Brain microvascular endothelial cell (primary cell): ENCODE measurements at regions not wholly inside any gene's neighbourhood (a gene's known extent, or its start where the extent isn't known, plus 50 kb on each side); places are given as distances from the start of the nearest gene placed in this dataset.
"Not testable (repeated sequence)": the region's sequence is repeated elsewhere in the genome, so short reads cannot be mapped to it uniquely, and the experiment has no call there.

ENCODE experiments used
- DNase-seq: peaks from one replicate; pipeline ENCODE4 v3.0.0-alpha.2; 2020
- H3K27ac ChIP-seq: fragments of 250-450 bp; sonication (Bioruptor Pico); 2 replicates; pipeline ENCODE4 v1.5.1; 2020; ENCODE audit warnings: mild to moderate bottlenecking, moderate library complexity
- H3K27me3 ChIP-seq: fragments of 250-450 bp; sonication (Bioruptor Pico); replicated peaks from 2 replicates; pipeline ENCODE4 v1.5.1; 2020; ENCODE audit warnings: mild to moderate bottlenecking
- H3K36me3 ChIP-seq: fragments of 250-450 bp; sonication (Bioruptor Pico); replicated peaks from 2 replicates; pipeline ENCODE4 v1.5.1; 2020; ENCODE audit warnings: mild to moderate bottlenecking
- H3K4me3 ChIP-seq: 2 replicates; pipeline ENCODE4 v1.5.1; 2011; ENCODE audit warnings: low read depth, mild to moderate bottlenecking, control low read depth, low read length, moderate library complexity
- CTCF ChIP-seq: IDR thresholded peaks from 2 replicates; pipeline ENCODE4 v1.5.1; 2011; ENCODE audit warnings: low read depth, mild to moderate bottlenecking, moderate library complexity, low read length, control low read depth, inconsistent platforms; ENCODE audit errors: missing control alignments
- in situ Hi-C: cut with HindIII; loops from 2 replicates; pipeline ENCODE4 v1.10.0; 2017; ENCODE audit warnings: low sequenced_read_pairs, low pct_ligation_motif_present

DNA sequence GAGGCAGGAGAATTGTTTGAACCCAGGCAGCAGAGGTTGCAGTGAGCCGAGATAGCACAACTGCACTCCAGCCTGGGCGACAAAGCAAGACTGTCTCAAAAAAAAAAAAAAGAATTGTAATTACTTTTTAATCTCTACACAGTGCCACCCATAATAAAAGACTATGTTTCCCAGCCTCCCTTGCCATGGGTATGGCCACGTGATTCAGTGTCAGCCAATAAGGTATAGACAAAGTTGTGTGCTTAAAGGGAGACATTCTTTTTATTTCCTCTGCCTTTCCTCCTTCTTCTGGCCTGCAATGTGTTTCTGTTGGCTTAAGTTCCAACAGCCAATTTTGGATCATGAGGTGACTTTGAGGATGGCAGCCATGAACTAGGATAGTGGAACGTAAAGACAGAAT is 406.9 kb downstream of the LNPK start:
- Histone ChIP-seq H3K36me3 (no peaks in the 10 kb centered on the region), H3K4me3 (no peak overlapping the region), H3K27me3 (no peaks in the 10 kb centered on the region), H3K27ac (no peak overlapping the region)
- in situ Hi-C loops = no loop called here
- DNase-seq = no peak
- no peak for TF ChIP-seq CTCF

- DNase-seq, H3K27ac ChIP-seq, H3K27me3 ChIP-seq, H3K4me3 ChIP-seq, H3K36me3 ChIP-seq, in situ Hi-C loops: not testable (repeated sequence)
These were observed 408.2 kb downstream of the LNPK start for GRCh38 chr2:175593686-175594525.

DNA sequence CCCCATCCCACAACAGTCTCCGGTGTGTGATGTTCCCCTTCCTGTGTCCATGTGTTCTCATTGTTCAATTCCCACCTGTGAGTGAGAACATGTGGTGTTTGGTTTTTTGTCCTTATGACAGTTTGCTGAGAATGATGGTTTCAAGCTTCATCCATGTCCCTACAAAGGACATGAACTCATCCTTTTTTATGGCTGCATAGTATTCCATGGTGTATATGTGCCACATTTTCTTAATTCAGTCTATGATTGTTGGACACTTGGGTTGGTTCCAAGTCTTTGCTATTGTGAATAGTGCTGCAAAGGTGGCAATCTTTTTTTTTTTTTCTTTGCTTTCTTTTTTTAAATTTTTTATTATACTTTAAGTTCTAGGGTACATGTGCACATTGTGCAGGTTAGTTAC is 406.7 kb upstream of the ATP5MC3 start:
- H3K36me3 ChIP-seq, H3K27ac ChIP-seq, DNase-seq, in situ Hi-C loops, H3K27me3 ChIP-seq, H3K4me3 ChIP-seq: not testable (repeated sequence)

DNA sequence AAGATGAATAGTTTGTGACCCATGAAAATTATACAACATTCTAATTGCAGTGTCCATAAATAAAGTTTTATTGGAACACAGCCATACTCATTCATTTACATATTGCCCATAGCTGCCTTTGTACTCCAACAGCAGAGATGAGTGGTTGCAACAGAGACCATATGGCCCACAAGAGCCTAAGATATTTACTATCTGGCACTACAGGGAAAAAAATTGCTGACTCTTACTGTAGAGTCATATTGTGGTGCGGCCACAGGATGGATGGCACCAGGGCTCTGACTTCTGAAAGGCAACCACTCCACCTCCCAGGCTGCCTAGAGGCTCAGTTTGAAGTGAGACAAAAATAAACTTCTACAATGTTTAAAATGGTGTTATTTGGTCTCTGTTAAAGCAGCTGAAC is 404.0 kb upstream of the ATP5MC3 start:
- Histone ChIP-seq H3K4me3 (no peak overlapping the region), H3K36me3 (no peaks in the 10 kb centered on the region), H3K27ac (no peak overlapping the region), H3K27me3 (no peaks in the 10 kb centered on the region)
- no peak for DNase-seq
- in situ Hi-C loops = no loop called here
- no peak for TF ChIP-seq CTCF

DNA sequence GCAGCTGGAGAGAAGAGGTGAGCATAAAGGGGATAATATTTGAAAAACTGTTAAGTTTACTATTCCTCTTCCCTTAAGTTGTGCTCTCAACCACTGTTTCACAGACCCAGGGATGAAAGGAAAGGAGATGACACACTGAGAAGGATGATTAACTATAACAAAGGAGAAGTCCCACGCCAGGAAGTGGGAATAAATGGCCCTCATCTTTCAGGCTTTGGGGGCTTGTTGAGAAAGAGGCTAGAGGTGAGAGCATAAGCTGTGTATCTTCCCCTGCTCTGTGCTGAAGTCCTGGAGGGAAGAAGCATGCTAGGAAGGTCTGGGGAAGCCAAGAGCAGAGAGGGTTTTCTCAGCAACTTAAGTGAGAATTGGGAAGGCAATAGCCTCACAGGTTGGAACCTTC is 399.1 kb upstream of the ATP5MC3 start:
- DNase-seq = no peak
- in situ Hi-C loops = no loop called here
- Histone ChIP-seq H3K36me3 (no peaks in the 10 kb centered on the region), H3K27ac (no peak overlapping the region), H3K27me3 (no peaks in the 10 kb centered on the region), H3K4me3 (no peak overlapping the region)
- no peak for TF ChIP-seq CTCF

- Histone ChIP-seq H3K36me3 (no peaks in the 10 kb centered on the region), H3K27ac (no peak overlapping the region), H3K27me3 (no peaks in the 10 kb centered on the region), H3K4me3 (no peak overlapping the region)
- in situ Hi-C loops = no loop called here
- DNase-seq = no peak
- TF ChIP-seq CTCF = no peak
These were observed 398.1 kb upstream of the ATP5MC3 start for GRCh38 chr2:175579646-175580045.
